Ovary (tissue), 3 donors: ENCODE measurements at regions not wholly inside any gene's neighbourhood (a gene's known extent, or its start where the extent isn't known, plus 50 kb on each side); places are given as distances from the start of the nearest gene placed in this dataset.

Experiments used
- CTCF ChIP-seq, 3 donors: fragments of 450-650 bp in 2 of 3; fragments of 200-600 bp in 1 of 3; IDR thresholded peaks; one replicate each; pipeline versions ENCODE4 v1.5.1 to v1.8.0; 2016 to 2022; ENCODE audit warnings: antibody characterized with exemption in 3 of 3, mild to moderate bottlenecking in 1 of 3
- POLR2A ChIP-seq: fragments of 450-650 bp; IDR thresholded peaks from one replicate; pipeline ENCODE4 v1.6.1; 2017; ENCODE audit warnings: antibody characterized with exemption, mild to moderate bottlenecking, moderate library complexity
- donor health status: DM: no; HTN: no; CAD: no.

GRCh38 chr21:16034446-16035190 is 304.8 kb downstream of the USP25 start:
- TF ChIP-seq CTCF (IDR thresholded peaks at IDR 0.05) (no peak), POLR2A (no peak)
